ENCODE measurements at regions not wholly inside any gene's neighbourhood (a gene's known extent, or its start where the extent isn't known, plus 50 kb on each side); places are given as distances from the start of the nearest gene placed in this dataset.

DNA sequence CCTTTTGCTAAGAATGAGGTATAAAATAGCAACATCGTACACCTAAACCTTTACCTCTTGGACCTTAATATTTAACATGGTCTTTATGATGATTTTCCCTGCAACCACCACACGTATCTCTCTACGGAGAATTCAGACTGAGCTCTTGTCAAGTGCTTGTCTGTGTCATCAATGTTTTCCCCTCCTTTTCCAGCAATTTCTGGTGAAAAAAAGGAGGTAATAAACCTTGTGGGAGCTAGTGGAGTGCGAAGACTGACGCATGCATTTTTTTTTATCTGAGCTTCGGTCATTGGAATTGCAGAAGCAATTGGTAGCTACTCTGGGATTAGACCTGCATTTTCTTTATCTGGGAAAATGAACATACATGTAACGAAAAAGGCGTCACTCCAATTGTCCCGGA lies 527.6 kb downstream of the TMEM114 start:
- DNase-seq (no peak), ATAC-seq (ENCODE audit: low read depth) (no peak)
- no peaks in the 10 kb centered on the region for H3K27me3 Mint-ChIP-seq
- ChIA-PET CTCF (no interaction called here), POLR2A (no interaction called here)
- H3K36me3 Mint-ChIP-seq (ENCODE audit: low read depth): no peaks in the 10 kb centered on the region
- TF ChIP-seq, protein P1, sequence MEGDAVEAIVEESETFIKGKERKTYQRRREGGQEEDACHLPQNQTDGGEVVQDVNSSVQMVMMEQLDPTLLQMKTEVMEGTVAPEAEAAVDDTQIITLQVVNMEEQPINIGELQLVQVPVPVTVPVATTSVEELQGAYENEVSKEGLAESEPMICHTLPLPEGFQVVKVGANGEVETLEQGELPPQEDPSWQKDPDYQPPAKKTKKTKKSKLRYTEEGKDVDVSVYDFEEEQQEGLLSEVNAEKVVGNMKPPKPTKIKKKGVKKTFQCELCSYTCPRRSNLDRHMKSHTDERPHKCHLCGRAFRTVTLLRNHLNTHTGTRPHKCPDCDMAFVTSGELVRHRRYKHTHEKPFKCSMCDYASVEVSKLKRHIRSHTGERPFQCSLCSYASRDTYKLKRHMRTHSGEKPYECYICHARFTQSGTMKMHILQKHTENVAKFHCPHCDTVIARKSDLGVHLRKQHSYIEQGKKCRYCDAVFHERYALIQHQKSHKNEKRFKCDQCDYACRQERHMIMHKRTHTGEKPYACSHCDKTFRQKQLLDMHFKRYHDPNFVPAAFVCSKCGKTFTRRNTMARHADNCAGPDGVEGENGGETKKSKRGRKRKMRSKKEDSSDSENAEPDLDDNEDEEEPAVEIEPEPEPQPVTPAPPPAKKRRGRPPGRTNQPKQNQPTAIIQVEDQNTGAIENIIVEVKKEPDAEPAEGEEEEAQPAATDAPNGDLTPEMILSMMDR (IDR thresholded peaks at IDR 0.05): no peak
- intact Hi-C loops (cut with micrococcal nuclease): no loop called here
- H3K27ac Mint-ChIP-seq: no peak overlapping the region
- H3K4me3 Mint-ChIP-seq: no peak overlapping the region
- peaks cover 20% of the 10 kb centered on the region for H3K9me3 Mint-ChIP-seq
- no peaks in the 10 kb centered on the region for H3K4me1 Mint-ChIP-seq

DNA sequence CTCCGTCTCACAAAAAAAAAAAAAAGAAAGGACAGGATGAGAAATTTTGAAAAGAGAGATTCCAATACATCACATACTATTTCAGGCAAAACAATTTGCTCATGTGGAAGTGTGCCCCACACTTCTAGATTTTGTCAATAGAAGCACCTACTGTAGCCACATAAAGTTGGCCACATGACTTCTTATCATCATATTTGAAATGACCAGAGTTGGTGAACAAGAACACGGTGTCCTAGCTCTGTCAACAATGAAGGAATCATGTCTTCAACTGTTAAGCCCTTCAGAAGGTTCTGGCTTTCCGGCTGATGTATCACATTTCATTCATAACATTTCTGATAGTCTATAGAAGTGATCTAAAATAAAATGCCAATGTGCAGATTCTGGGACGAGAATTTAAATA lies 534.5 kb downstream of the TMEM114 start:
- CTCF ChIA-PET: no interaction called here
- Mint-ChIP-seq H3K36me3 (ENCODE audit: low read depth) (no peaks in the 10 kb centered on the region), H3K9me3 (peaks cover 3% of the 10 kb centered on the region), H3K4me1 (no peaks in the 10 kb centered on the region), H3K27me3 (no peaks in the 10 kb centered on the region), H3K27ac (no peak overlapping the region), H3K4me3 (no peak overlapping the region)
- ATAC-seq (ENCODE audit: low read depth) (no peak), DNase-seq (no peak)
- POLR2A ChIA-PET: no interaction called here
- TF ChIP-seq, protein P1 (IDR thresholded peaks at IDR 0.05): no peak
- intact Hi-C loops (cut with micrococcal nuclease): no loop called here

DNA sequence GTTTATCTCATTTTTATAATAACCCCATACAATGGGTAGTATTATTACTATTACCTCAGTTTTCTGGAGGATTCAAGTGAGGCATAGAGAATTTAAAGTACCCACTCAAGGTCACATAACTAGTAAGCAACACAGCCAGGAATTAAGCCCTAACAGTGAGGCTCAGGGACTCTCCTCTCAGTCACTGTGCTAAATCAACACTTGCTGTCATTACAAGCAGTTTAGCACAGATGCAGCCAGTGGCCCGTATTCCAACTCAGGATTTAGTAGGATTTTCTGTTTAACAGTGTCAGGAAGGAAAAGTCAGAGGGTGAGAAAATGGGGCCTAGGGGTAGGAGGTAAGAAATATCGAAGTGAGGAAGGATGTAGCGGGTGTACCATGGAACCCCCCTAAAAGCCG lies 536.9 kb downstream of the TMEM114 start:
- H3K36me3 Mint-ChIP-seq (ENCODE audit: low read depth): no peaks in the 10 kb centered on the region
- ChIA-PET POLR2A (no interaction called here), CTCF (no interaction called here)
- H3K27me3 Mint-ChIP-seq: no peaks in the 10 kb centered on the region
- TF ChIP-seq, protein P1 (IDR thresholded peaks at IDR 0.05): no peak
- DNase-seq (no peak), ATAC-seq (ENCODE audit: low read depth) (no peak)
- peaks cover 3% of the 10 kb centered on the region for H3K9me3 Mint-ChIP-seq
- no peak overlapping the region for H3K27ac Mint-ChIP-seq
- intact Hi-C loops (cut with micrococcal nuclease): no loop called here
- H3K4me1 Mint-ChIP-seq: no peaks in the 10 kb centered on the region
- no peak overlapping the region for H3K4me3 Mint-ChIP-seq

DNA sequence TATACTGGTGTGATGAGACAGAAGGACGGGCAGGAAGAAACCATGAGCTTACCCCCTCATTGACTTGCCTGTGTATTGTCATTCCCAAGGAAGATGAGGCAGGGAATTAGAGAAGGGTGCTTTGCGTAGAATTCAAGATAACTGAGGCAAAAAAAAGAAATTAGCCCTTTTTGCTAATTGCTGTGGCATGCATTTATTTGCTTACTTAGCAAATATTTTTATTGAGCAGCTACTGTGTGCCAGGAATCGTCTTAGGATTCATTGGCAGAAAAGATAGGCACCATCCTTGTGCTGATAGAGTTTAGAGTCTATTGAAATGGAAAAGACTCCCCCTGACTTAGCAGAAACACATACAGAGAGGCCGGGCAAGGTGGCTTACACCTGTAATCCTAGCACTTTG lies 541.9 kb downstream of the TMEM114 start:
- POLR2A ChIA-PET: no interaction called here
- H3K27ac Mint-ChIP-seq: no peak overlapping the region
- TF ChIP-seq, protein P1 (IDR thresholded peaks at IDR 0.05): no peak
- ATAC-seq (ENCODE audit: low read depth) (no peak), DNase-seq (no peak)
- CTCF ChIA-PET: no interaction called here
- intact Hi-C loops (cut with micrococcal nuclease): no loop called here
- H3K36me3 Mint-ChIP-seq (ENCODE audit: low read depth): no peaks in the 10 kb centered on the region
- no peak overlapping the region for H3K4me3 Mint-ChIP-seq
- H3K9me3 Mint-ChIP-seq: peaks cover 3% of the 10 kb centered on the region
- no peaks in the 10 kb centered on the region for H3K27me3 Mint-ChIP-seq
- H3K4me1 Mint-ChIP-seq: no peaks in the 10 kb centered on the region

DNA sequence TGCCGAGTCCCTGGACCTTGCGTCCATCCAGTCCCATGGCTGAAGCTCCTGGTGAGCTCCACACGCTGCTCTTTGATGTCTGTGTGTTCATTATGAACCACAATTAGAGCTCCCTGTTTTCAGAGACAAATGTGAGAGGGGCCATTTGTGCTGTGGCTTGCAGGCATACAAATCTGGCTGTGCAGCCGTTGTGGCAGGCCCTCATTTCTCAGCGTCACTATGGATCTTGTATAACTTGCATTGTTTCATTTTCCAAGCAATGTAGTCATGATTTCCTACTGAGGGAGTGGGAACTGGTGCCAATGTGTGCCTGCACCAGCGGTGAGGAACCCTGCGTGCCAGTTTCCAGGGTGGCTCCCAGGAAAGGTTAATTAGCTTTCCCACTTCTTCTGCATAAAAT lies 542.6 kb downstream of the TMEM114 start:
- ATAC-seq (ENCODE audit: low read depth) (no peak), DNase-seq (no peak)
- H3K4me1 Mint-ChIP-seq: no peaks in the 10 kb centered on the region
- no peak overlapping the region for H3K4me3 Mint-ChIP-seq
- H3K9me3 Mint-ChIP-seq: peaks cover 3% of the 10 kb centered on the region
- TF ChIP-seq, protein P1 (IDR thresholded peaks at IDR 0.05): no peak
- ChIA-PET POLR2A (no interaction called here), CTCF (no interaction called here)
- H3K36me3 Mint-ChIP-seq (ENCODE audit: low read depth): no peaks in the 10 kb centered on the region
- no peaks in the 10 kb centered on the region for H3K27me3 Mint-ChIP-seq
- no peak overlapping the region for H3K27ac Mint-ChIP-seq
- intact Hi-C loops (cut with micrococcal nuclease): no loop called here

Measured in activated B cell treated with CpG ODN at 0.5 μM for 24 hours (primary cell).